Testis (tissue), 2 donors: ENCODE measurements at regions not wholly inside any gene's neighbourhood (a gene's known extent, or its start where the extent isn't known, plus 50 kb on each side); places are given as distances from the start of the nearest gene placed in this dataset.
"Not testable (repeated sequence)": the region's sequence is repeated elsewhere in the genome, so short reads cannot be mapped to it uniquely, and the experiment has no call there.

Experiments used
- DNase-seq: peaks from one replicate; pipeline ENCODE4 v3.0.0-alpha.2; 2019
- H3K27ac ChIP-seq, 2 donors: fragments of 200-600 bp; sonication (generic); one replicate each; pipeline ENCODE4 v1.5.1; 2019
- H3K27me3 ChIP-seq: fragments of 200-600 bp; sonication (generic); one replicate; pipeline ENCODE4 v1.5.1; 2019
- H3K36me3 ChIP-seq: fragments of 200-600 bp; sonication (generic); one replicate; pipeline ENCODE4 v1.5.1; 2017; ENCODE audit warnings: low read depth; ENCODE audit errors: missing control alignments
- H3K4me1 ChIP-seq: fragments of 200-600 bp; sonication (generic); one replicate; pipeline ENCODE4 v1.5.1; 2019
- H3K4me3 ChIP-seq, 2 donors: fragments of 200-600 bp; sonication (generic); one replicate each; pipeline ENCODE4 v1.5.1; 2017 to 2019
- H3K9me3 ChIP-seq: fragments of 200-600 bp; sonication (generic); one replicate; pipeline ENCODE4 v1.5.1; 2017
- CTCF ChIP-seq, 3 experiments: fragments of 450-650 bp in 2 of 3; fragments of 200-600 bp in 1 of 3; sonication (generic) in 1 of 3; IDR thresholded peaks; one replicate each; pipeline ENCODE4 v1.5.1; 2016 to 2019; ENCODE audit warnings: antibody characterized with exemption in 3 of 3, mild to moderate bottlenecking in 2 of 3, moderate library complexity in 1 of 3
- POLR2A ChIP-seq: fragments of 450-650 bp; IDR thresholded peaks from one replicate; pipeline ENCODE4 v1.6.1; 2017; ENCODE audit warnings: antibody characterized with exemption, mild to moderate bottlenecking, moderate library complexity
- WGBS, 2 donors: methylation state at CpG; one replicate each; pipeline ENCODE4 v1.1.5; 2018; 5-methylcytosine and 5-hydroxymethylcytosine counted together
- intact Hi-C: fragments of 100-400 bp; cut with DNase I; formaldehyde crosslinking; loops from one replicate; pipeline ENCODE4 v1.15.1; 2023; ENCODE audit warnings: low total_unique reads

- 72 to 76% methylated on average over 3 of the region's 3 CpGs for WGBS, 2 donors
- Histone ChIP-seq H3K27ac (no peak overlapping the region), H3K4me1 (no peaks in the 10 kb centered on the region), H3K27me3 (no peaks in the 10 kb centered on the region), H3K36me3 (no peaks in the 10 kb centered on the region), H3K9me3 (no peaks in the 10 kb centered on the region), H3K4me3 (no peak overlapping the region)
- TF ChIP-seq POLR2A (no peak), CTCF (IDR thresholded peaks at IDR 0.05) (no peak)
- DNase-seq: no peak
- intact Hi-C loops: no loop called here
Measured at GRCh38 chr3:59180006-59180405, 130.2 kb upstream of the CFAP20DC start.

- Histone ChIP-seq H3K36me3 (no peaks in the 10 kb centered on the region), H3K4me3 (no peak overlapping the region), H3K4me1 (no peaks in the 10 kb centered on the region), H3K27ac (no peak overlapping the region), H3K9me3 (no peaks in the 10 kb centered on the region), H3K27me3 (no peaks in the 10 kb centered on the region)
- intact Hi-C loops: no loop called here
- DNase-seq: no peak
- no peak for TF ChIP-seq POLR2A
- no peak for TF ChIP-seq CTCF (IDR thresholded peaks at IDR 0.05)
Measured at GRCh38 chr3:59178698-59179097, 128.9 kb upstream of the CFAP20DC start.

- intact Hi-C loops: no loop called here
- no peaks in the 10 kb centered on the region for H3K4me1 ChIP-seq
- H3K4me3 ChIP-seq: no peak overlapping the region
- DNase-seq: no peak
- H3K27me3 ChIP-seq: no peaks in the 10 kb centered on the region
- no peak for TF ChIP-seq CTCF (IDR thresholded peaks at IDR 0.05)
- no peak for TF ChIP-seq POLR2A
- 84 to 91% methylated on average over 1 of the region's 1 CpG for WGBS, 2 donors
- H3K27ac ChIP-seq: no peak overlapping the region
- H3K9me3 ChIP-seq: no peaks in the 10 kb centered on the region
- H3K36me3 ChIP-seq: no peaks in the 10 kb centered on the region
Measured at GRCh38 chr3:59171491-59171890, 121.7 kb upstream of the CFAP20DC start.

GRCh38 chr3:59170166-59170565 is 120.3 kb upstream of the CFAP20DC start:
- H3K9me3 ChIP-seq, H3K4me1 ChIP-seq, DNase-seq, H3K27ac ChIP-seq, H3K36me3 ChIP-seq, H3K4me3 ChIP-seq, H3K27me3 ChIP-seq, intact Hi-C loops: not testable (repeated sequence)
- 83 to 96% methylated on average over 3 of the region's 3 CpGs for WGBS, 2 donors

- intact Hi-C loops: no loop called here
- Histone ChIP-seq H3K36me3 (no peaks in the 10 kb centered on the region), H3K4me1 (no peaks in the 10 kb centered on the region), H3K4me3 (no peak overlapping the region), H3K9me3 (no peaks in the 10 kb centered on the region), H3K27me3 (no peaks in the 10 kb centered on the region), H3K27ac (no peak overlapping the region)
- TF ChIP-seq POLR2A (no peak), CTCF (IDR thresholded peaks at IDR 0.05) (no peak)
- no peak for DNase-seq
- WGBS, 2 donors: 88 to 92% methylated on average over 1 of the region's 1 CpG
Measured at GRCh38 chr3:59167756-59168155, 117.9 kb upstream of the CFAP20DC start.
